ENCODE measurements at regions not wholly inside any gene's neighbourhood (a gene's known extent, or its start where the extent isn't known, plus 50 kb on each side); places are given as distances from the start of the nearest gene placed in this dataset.
A peak's percentile ranks its signal among the peaks of the same experiment; 100 is the strongest.

- H3K27ac ChIP-seq, result no peak overlapping the region
- Mint-ChIP-seq H3K27ac (peak overlapping the region; percentile 94), H3K27me3 (ENCODE audit: insufficient read depth, low read depth) (peaks cover 4% of the 10 kb centered on the region), H3K9me3 (no peaks in the 10 kb centered on the region), H3K4me3 (peak overlapping the region; percentile 83), H3K4me1 (peaks cover 63% of the 10 kb centered on the region), H3K36me3 (no peaks in the 10 kb centered on the region)
- no peaks in the 10 kb centered on the region for H3K36me3 ChIP-seq
- H3K27me3 ChIP-seq, result no peaks in the 10 kb centered on the region
- peak; percentile 79 for DNase-seq (ENCODE audit: low spot score)
- H3F3A ChIP-seq (ENCODE audit: low read depth), result peaks cover 5% of the 10 kb centered on the region
- H3K4me2 ChIP-seq, result peak overlapping the region; percentile 84
- peak overlapping the region; percentile 46 for H3K4me3 ChIP-seq
- H2AFZ ChIP-seq (replicated peaks), result peak overlapping the region; percentile 71
- TF ChIP-seq EZH2 (IDR thresholded peaks at IDR 0.05), result no peak
- peak; percentile 27 for TF ChIP-seq CTCF (IDR thresholded peaks at IDR 0.05)
- H3K9me3 ChIP-seq (ENCODE audit: low read depth), result no peaks in the 10 kb centered on the region
- peaks cover 34% of the 10 kb centered on the region for H3K4me1 ChIP-seq
- no peak overlapping the region for H3K9ac ChIP-seq
- no peaks in the 10 kb centered on the region for H3K79me2 ChIP-seq (ENCODE audit: low read depth)
- no peaks in the 10 kb centered on the region for H4K20me1 ChIP-seq (ENCODE audit: low read depth)
Observed at GRCh38 chr11:116193321-116194131, 579.3 kb downstream of the BUD13 start.

- no peak for TF ChIP-seq CTCF (IDR thresholded peaks at IDR 0.05)
- TF ChIP-seq EZH2 (IDR thresholded peaks at IDR 0.05), result no peak
- no peak for TF ChIP-seq EZH2phosphoT487 (IDR thresholded peaks at IDR 0.05)
- no peaks in the 10 kb centered on the region for H3K79me2 ChIP-seq (ENCODE audit: low read depth)
- H3K9me3 ChIP-seq (ENCODE audit: low read depth), result no peaks in the 10 kb centered on the region
- H3F3A ChIP-seq (ENCODE audit: low read depth), result peaks cover 5% of the 10 kb centered on the region
- H3K36me3 Mint-ChIP-seq, result no peaks in the 10 kb centered on the region
- peak overlapping the region; percentile 83 for H3K4me3 Mint-ChIP-seq
- H3K9me3 Mint-ChIP-seq, result no peaks in the 10 kb centered on the region
- H2AFZ ChIP-seq (replicated peaks), result no peak overlapping the region
- no peaks in the 10 kb centered on the region for H4K20me1 ChIP-seq (ENCODE audit: low read depth)
- no peaks in the 10 kb centered on the region for H3K27me3 ChIP-seq
- no peak overlapping the region for H3K9ac ChIP-seq
- peaks cover 34% of the 10 kb centered on the region for H3K4me1 ChIP-seq
- H3K27ac ChIP-seq, result no peak overlapping the region
- peaks cover 62% of the 10 kb centered on the region for H3K4me1 Mint-ChIP-seq
- no peaks in the 10 kb centered on the region for H3K36me3 ChIP-seq
- peak overlapping the region; percentile 46 for H3K4me3 ChIP-seq
- H3K27me3 Mint-ChIP-seq (ENCODE audit: insufficient read depth, low read depth), result peaks cover 2% of the 10 kb centered on the region
- peak overlapping the region; percentile 96 for H3K27ac Mint-ChIP-seq
- peak overlapping the region; percentile 84 for H3K4me2 ChIP-seq
- DNase-seq (ENCODE audit: low spot score), result peak; percentile 41
Observed at GRCh38 chr11:116192509-116193210, 580.1 kb downstream of the BUD13 start.

GRCh38 chr11:116190861-116191260, 581.9 kb downstream of the BUD13 start:
- no peaks in the 10 kb centered on the region for H3K36me3 Mint-ChIP-seq
- no peaks in the 10 kb centered on the region for H3K36me3 ChIP-seq

More at GRCh38 chr11:116190861-116191260, 581.9 kb downstream of the BUD13 start:
- Histone ChIP-seq H3K4me1 (peaks cover 34% of the 10 kb centered on the region), H4K20me1 (ENCODE audit: low read depth) (no peaks in the 10 kb centered on the region), H3K9ac (no peak overlapping the region), H2AFZ (replicated peaks) (no peak overlapping the region), H3K4me3 (no peak overlapping the region), H3F3A (ENCODE audit: low read depth) (peaks cover 5% of the 10 kb centered on the region), H3K79me2 (ENCODE audit: low read depth) (no peaks in the 10 kb centered on the region), H3K4me2 (no peak overlapping the region), H3K27me3 (no peaks in the 10 kb centered on the region), H3K27ac (no peak overlapping the region), H3K9me3 (ENCODE audit: low read depth) (no peaks in the 10 kb centered on the region)
- Mint-ChIP-seq H3K9me3 (no peaks in the 10 kb centered on the region), H3K27ac (no peak overlapping the region), H3K4me1 (peaks cover 58% of the 10 kb centered on the region), H3K4me3 (no peak overlapping the region), H3K27me3 (ENCODE audit: insufficient read depth, low read depth) (peaks cover 5% of the 10 kb centered on the region)
- no peak for DNase-seq (ENCODE audit: low spot score)
- TF ChIP-seq EZH2phosphoT487 (IDR thresholded peaks at IDR 0.05), result no peak
- TF ChIP-seq EZH2 (IDR thresholded peaks at IDR 0.05), result no peak
- no peak for TF ChIP-seq CTCF (IDR thresholded peaks at IDR 0.05)
